ENCODE measurements at regions not wholly inside any gene's neighbourhood (a gene's known extent, or its start where the extent isn't known, plus 50 kb on each side); places are given as distances from the start of the nearest gene placed in this dataset.
A peak's percentile ranks its signal among the peaks of the same experiment; 100 is the strongest.
"Not testable (repeated sequence)": the region's sequence is repeated elsewhere in the genome, so short reads cannot be mapped to it uniquely, and the experiment has no call there.

DNA sequence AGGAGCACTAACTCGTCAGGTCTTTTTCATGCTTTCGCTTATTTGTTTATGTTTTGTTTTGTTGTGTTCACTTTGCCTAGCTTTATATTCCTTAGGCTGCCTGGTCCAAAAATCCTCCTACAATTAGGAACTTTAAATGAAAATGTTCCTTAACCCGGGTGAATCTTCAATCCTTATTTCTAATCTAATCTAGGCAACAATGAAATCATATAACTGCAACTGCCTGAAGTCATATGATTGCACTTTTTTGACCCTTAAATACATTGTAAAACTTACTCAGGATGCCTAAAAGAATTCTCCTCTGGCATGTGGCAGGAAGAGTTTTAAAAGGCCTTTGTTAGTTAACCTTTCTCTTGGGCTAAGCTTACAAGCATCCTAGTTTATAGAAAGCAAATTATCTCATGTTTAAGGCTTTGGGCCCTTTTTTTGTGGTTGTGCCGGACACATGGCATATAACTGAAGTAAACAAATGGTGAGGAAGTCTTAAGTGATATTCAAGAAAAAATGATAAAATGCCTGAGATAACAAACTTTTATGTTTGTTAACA, 279.4 kb downstream of the FAT4 start:
- peaks cover 7% of the 10 kb centered on the region for H3K36me3 Mint-ChIP-seq
- H3K9me3 Mint-ChIP-seq, result peaks cover 12% of the 10 kb centered on the region
- ATAC-seq (no peak), DNase-seq (ENCODE audit: low spot score) (no peak)
- peaks cover 5% of the 10 kb centered on the region; the same call in 1 of the 2 replicates for H3K4me1 Mint-ChIP-seq
- CTCF ChIA-PET, result no interaction called here
- H3K27me3 Mint-ChIP-seq (ENCODE audit: low read depth), result no peaks in the 10 kb centered on the region
- no peak overlapping the region for H3K27ac Mint-ChIP-seq
- TF ChIP-seq ZNF671 (CRISPR knock-in tag; IDR thresholded peaks at IDR 0.05) (no peak), ZNF232 (CRISPR knock-in tag; IDR thresholded peaks at IDR 0.05) (no peak), NFATC4 (CRISPR knock-in tag; IDR thresholded peaks at IDR 0.05) (no peak), SP1 (CRISPR knock-in tag; conservative IDR thresholded peaks at IDR 0.05) (no peak), FOXK1 (CRISPR knock-in tag; IDR thresholded peaks at IDR 0.05) (no peak)
- TF ChIP-seq, protein P1, sequence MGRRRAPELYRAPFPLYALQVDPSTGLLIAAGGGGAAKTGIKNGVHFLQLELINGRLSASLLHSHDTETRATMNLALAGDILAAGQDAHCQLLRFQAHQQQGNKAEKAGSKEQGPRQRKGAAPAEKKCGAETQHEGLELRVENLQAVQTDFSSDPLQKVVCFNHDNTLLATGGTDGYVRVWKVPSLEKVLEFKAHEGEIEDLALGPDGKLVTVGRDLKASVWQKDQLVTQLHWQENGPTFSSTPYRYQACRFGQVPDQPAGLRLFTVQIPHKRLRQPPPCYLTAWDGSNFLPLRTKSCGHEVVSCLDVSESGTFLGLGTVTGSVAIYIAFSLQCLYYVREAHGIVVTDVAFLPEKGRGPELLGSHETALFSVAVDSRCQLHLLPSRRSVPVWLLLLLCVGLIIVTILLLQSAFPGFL (CRISPR knock-in tag; IDR thresholded peaks at IDR 0.05; ENCODE audit: borderline replicate concordance), result no peak
- TF ChIP-seq, protein P2, sequence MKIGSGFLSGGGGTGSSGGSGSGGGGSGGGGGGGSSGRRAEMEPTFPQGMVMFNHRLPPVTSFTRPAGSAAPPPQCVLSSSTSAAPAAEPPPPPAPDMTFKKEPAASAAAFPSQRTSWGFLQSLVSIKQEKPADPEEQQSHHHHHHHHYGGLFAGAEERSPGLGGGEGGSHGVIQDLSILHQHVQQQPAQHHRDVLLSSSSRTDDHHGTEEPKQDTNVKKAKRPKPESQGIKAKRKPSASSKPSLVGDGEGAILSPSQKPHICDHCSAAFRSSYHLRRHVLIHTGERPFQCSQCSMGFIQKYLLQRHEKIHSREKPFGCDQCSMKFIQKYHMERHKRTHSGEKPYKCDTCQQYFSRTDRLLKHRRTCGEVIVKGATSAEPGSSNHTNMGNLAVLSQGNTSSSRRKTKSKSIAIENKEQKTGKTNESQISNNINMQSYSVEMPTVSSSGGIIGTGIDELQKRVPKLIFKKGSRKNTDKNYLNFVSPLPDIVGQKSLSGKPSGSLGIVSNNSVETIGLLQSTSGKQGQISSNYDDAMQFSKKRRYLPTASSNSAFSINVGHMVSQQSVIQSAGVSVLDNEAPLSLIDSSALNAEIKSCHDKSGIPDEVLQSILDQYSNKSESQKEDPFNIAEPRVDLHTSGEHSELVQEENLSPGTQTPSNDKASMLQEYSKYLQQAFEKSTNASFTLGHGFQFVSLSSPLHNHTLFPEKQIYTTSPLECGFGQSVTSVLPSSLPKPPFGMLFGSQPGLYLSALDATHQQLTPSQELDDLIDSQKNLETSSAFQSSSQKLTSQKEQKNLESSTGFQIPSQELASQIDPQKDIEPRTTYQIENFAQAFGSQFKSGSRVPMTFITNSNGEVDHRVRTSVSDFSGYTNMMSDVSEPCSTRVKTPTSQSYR (CRISPR knock-in tag; IDR thresholded peaks at IDR 0.05), result no peak
- no peak overlapping the region for H3K4me3 Mint-ChIP-seq
- POLR2A ChIA-PET, result no interaction called here

DNA sequence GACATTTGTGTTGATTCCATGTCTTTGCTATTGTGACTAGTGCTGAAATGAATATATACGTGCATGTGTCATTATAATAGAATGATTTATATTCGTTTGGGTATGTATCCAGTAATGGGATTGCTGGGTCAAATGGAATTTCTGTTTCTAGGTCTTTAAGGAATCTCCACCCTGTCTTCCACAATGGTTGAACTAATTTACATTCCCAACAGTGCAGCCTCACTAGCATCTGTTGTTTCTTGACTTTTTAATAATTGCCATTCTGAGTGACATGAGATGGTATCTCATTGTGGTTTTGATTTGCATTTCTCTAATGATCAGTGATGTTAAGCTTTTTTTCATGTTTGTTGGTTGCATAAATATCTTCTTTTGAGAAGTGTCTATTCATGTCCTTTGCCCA, 291.2 kb downstream of the FAT4 start:
- peaks cover 17% of the 10 kb centered on the region for H3K9me3 Mint-ChIP-seq
- POLR2A ChIA-PET; DNase-seq (ENCODE audit: low spot score); CTCF ChIA-PET; H3K4me3 Mint-ChIP-seq; H3K4me1 Mint-ChIP-seq; H3K36me3 Mint-ChIP-seq; H3K27ac Mint-ChIP-seq; ATAC-seq; H3K27me3 Mint-ChIP-seq (ENCODE audit: low read depth): not testable (repeated sequence)

DNA sequence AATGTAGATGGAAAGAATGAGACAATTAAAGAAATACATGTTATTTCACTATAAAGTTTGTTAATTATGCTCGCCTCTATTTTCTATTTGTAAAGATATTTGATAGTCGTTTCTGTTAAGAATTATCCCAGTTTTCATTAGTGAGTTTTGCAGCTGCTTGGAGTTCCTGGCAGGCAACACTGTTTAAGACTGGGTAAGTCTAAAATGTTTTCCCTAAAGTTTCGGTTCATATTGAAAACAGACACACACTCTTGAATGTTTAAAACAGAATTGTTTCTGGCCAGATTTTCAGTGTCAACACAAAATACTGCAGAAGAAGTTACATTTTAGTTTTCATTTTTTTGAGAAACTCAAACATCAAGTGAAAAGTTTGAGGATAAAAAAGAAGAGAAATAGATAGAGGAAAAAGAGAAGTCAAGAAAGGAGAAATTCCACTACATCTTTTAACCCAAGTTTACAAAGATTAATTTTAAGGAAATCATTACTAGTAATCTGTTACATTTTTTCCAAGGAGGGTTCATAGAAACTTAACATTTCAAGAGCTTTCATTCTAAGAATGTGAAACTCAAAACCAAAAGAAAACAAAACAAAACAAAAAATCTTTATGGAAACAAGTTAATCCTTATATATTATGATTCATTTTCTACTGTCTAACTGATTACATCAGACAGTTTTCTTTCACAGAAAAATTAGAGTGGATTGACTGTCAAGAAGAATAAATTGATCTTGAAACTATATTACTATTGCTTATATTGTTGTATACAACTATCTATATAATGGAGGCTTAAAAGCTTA, 305.5 kb downstream of the FAT4 start:
- ATAC-seq, result no peak

More for the DNA sequence above, 305.5 kb downstream of the FAT4 start:
- DNase-seq (ENCODE audit: low spot score), result no peak
- Mint-ChIP-seq H3K9me3 (no peaks in the 10 kb centered on the region; the same call in 1 of the 2 replicates), H3K27me3 (ENCODE audit: low read depth) (no peaks in the 10 kb centered on the region), H3K36me3 (no peaks in the 10 kb centered on the region), H3K27ac (0 out of 2 replicates have a peak overlapping the region, but pooled peaks have one; percentile 38), H3K4me1 (peaks cover 12% of the 10 kb centered on the region), H3K4me3 (no peak overlapping the region)
- TF ChIP-seq, protein P3, sequence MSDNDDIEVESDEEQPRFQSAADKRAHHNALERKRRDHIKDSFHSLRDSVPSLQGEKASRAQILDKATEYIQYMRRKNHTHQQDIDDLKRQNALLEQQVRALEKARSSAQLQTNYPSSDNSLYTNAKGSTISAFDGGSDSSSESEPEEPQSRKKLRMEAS (CRISPR knock-in tag; IDR thresholded peaks at IDR 0.05), result no peak
- TF ChIP-seq SMAD4 (CRISPR knock-in tag; IDR thresholded peaks at IDR 0.05), result no peak
- TF ChIP-seq, protein P4, sequence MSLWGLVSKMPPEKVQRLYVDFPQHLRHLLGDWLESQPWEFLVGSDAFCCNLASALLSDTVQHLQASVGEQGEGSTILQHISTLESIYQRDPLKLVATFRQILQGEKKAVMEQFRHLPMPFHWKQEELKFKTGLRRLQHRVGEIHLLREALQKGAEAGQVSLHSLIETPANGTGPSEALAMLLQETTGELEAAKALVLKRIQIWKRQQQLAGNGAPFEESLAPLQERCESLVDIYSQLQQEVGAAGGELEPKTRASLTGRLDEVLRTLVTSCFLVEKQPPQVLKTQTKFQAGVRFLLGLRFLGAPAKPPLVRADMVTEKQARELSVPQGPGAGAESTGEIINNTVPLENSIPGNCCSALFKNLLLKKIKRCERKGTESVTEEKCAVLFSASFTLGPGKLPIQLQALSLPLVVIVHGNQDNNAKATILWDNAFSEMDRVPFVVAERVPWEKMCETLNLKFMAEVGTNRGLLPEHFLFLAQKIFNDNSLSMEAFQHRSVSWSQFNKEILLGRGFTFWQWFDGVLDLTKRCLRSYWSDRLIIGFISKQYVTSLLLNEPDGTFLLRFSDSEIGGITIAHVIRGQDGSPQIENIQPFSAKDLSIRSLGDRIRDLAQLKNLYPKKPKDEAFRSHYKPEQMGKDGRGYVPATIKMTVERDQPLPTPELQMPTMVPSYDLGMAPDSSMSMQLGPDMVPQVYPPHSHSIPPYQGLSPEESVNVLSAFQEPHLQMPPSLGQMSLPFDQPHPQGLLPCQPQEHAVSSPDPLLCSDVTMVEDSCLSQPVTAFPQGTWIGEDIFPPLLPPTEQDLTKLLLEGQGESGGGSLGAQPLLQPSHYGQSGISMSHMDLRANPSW (CRISPR knock-in tag; conservative IDR thresholded peaks at IDR 0.05; ENCODE audit: low read depth), result no peak
- TF ChIP-seq, protein P5, sequence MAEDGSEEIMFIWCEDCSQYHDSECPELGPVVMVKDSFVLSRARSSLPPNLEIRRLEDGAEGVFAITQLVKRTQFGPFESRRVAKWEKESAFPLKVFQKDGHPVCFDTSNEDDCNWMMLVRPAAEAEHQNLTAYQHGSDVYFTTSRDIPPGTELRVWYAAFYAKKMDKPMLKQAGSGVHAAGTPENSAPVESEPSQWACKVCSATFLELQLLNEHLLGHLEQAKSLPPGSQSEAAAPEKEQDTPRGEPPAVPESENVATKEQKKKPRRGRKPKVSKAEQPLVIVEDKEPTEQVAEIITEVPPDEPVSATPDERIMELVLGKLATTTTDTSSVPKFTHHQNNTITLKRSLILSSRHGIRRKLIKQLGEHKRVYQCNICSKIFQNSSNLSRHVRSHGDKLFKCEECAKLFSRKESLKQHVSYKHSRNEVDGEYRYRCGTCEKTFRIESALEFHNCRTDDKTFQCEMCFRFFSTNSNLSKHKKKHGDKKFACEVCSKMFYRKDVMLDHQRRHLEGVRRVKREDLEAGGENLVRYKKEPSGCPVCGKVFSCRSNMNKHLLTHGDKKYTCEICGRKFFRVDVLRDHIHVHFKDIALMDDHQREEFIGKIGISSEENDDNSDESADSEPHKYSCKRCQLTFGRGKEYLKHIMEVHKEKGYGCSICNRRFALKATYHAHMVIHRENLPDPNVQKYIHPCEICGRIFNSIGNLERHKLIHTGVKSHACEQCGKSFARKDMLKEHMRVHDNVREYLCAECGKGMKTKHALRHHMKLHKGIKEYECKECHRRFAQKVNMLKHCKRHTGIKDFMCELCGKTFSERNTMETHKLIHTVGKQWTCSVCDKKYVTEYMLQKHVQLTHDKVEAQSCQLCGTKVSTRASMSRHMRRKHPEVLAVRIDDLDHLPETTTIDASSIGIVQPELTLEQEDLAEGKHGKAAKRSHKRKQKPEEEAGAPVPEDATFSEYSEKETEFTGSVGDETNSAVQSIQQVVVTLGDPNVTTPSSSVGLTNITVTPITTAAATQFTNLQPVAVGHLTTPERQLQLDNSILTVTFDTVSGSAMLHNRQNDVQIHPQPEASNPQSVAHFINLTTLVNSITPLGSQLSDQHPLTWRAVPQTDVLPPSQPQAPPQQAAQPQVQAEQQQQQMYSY (CRISPR knock-in tag; IDR thresholded peaks at IDR 0.05), result no peak
- no peak for TF ChIP-seq ZNF138 (CRISPR knock-in tag; conservative IDR thresholded peaks at IDR 0.05)
- TF ChIP-seq ZNF232 (CRISPR knock-in tag; IDR thresholded peaks at IDR 0.05), result no peak
- no peak for TF ChIP-seq OVOL2 (CRISPR knock-in tag; IDR thresholded peaks at IDR 0.05; ENCODE audit: borderline replicate concordance)
- no peak for TF ChIP-seq RELA (CRISPR knock-in tag; IDR thresholded peaks at IDR 0.05; ENCODE audit: borderline replicate concordance)
- no peak for TF ChIP-seq KAT7 (CRISPR knock-in tag; IDR thresholded peaks at IDR 0.05; ENCODE audit: borderline replicate concordance)
- TF ChIP-seq ZNF423 (CRISPR knock-in tag; IDR thresholded peaks at IDR 0.05), result no peak
- TF ChIP-seq NR2C2 (CRISPR knock-in tag; IDR thresholded peaks at IDR 0.05), result no peak
- TF ChIP-seq, protein P6, sequence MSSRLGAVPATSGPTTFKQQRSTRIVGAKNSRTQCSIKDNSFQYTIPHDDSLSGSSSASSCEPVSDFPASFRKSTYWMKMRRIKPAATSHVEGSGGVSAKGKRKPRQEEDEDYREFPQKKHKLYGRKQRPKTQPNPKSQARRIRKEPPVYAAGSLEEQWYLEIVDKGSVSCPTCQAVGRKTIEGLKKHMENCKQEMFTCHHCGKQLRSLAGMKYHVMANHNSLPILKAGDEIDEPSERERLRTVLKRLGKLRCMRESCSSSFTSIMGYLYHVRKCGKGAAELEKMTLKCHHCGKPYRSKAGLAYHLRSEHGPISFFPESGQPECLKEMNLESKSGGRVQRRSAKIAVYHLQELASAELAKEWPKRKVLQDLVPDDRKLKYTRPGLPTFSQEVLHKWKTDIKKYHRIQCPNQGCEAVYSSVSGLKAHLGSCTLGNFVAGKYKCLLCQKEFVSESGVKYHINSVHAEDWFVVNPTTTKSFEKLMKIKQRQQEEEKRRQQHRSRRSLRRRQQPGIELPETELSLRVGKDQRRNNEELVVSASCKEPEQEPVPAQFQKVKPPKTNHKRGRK (CRISPR knock-in tag; IDR thresholded peaks at IDR 0.05; ENCODE audit: borderline replicate concordance), result no peak
- no peak for TF ChIP-seq SP1 (CRISPR knock-in tag; conservative IDR thresholded peaks at IDR 0.05)
- no peak for TF ChIP-seq HMGA2 (CRISPR knock-in tag; IDR thresholded peaks at IDR 0.05)
- POLR2A ChIA-PET, result no interaction called here
- CTCF ChIA-PET, result no interaction called here
